Fibroblast of gingiva (primary cell): ENCODE measurements at regions not wholly inside any gene's neighbourhood (a gene's known extent, or its start where the extent isn't known, plus 50 kb on each side); places are given as distances from the start of the nearest gene placed in this dataset.

Experiments used
- DNase-seq: peaks from one replicate; pipeline ENCODE4 v3.0.0-alpha.2; 2011; ENCODE audit warnings: low read depth

DNA sequence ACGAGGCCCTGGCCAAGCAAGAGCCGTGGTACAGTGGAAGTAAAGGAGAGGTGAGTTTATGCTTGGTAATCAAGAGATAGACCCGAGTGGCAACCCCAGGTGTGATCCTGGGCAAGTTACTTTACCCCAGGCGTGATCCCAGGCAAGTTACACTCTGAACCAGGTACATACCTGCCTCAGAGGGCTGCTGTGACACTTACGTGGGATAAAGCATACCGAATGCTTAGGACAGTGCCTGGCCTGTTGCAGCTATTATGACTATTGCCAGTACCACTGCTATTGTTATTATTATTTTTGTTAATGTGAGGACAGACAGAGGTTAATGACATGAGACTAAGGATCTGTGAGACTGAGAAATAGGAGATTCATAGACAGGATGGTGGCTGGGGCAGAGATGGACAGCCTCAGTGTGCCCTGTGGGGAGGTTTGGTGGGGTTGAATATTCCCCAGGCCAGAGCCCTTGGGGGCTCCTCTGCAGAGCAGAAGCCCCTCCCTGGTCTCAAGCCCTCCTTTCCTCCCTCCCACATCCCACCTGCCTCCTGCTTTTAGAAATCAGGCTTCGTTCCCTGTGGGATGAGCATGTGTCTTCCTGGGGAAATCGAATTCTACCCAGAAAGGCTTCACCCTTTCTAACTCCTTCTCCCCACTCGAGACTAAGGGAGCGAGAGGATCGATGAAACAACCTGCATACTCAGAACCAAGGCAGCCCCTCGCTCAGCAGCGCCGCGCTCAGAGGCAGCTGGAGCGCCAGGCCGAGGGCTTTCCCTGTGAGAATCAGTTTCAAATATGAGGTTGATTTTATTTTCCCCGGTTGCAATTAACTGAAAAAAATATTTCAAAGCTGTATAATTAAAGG lies 62.0 kb upstream of the SIX3 start:
- no peak for DNase-seq

DNA sequence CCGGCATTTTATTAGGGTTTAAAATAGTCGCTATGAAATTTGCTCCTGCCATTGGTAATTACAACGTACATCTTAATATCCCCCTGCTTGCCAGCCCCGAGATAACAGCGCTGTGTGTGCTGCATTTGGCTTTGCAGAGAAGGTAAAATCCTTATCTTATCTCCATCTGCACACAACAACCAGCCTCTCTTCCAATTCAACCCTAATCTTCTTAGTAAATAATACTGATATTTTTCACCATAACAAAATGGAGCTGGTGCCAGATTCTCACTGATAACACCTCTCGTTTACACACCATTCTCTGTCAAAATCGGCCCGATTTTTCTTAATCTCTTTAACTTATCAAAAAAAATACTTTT lies 61.4 kb upstream of the SIX3 start:
- DNase-seq: no peak

DNA sequence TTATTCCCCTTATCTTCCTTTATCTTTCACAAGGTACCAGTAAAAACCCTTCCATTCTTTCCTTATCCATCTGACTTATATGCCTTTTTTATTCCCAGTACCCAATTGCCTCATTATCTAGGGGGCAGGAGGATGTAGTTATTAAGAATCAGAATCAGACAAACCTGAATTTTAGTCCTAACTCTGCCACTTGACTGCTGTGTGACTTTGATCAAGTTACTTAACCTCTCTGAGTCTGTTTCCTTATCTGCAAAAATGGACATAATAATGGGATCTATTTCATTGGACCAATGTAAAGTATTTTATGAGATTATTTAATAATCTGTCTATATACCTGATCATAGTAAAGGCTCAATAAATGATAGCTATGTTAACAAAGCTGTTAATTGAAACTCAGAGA lies 59.6 kb upstream of the SIX3 start:
- no peak for DNase-seq

DNA sequence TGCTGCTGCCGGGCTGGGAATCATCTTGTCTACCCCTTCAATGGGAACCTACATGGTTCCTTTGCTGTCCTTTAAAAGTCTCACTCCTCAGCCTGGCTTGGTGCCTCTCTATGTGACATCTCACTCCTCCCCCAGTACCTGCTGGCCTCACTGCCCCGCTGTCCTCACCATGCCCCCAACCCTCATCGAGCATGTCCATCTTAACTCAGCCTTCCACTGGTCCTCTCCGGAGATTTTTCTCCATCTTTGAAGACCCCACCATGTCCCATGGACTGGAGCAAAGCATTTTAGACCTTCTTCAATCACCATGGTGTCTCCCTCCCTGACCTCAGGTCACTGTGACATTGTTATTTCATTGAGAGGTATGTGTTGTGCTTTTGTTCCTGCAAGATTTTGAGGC lies 58.1 kb upstream of the SIX3 start:
- DNase-seq: no peak

DNA sequence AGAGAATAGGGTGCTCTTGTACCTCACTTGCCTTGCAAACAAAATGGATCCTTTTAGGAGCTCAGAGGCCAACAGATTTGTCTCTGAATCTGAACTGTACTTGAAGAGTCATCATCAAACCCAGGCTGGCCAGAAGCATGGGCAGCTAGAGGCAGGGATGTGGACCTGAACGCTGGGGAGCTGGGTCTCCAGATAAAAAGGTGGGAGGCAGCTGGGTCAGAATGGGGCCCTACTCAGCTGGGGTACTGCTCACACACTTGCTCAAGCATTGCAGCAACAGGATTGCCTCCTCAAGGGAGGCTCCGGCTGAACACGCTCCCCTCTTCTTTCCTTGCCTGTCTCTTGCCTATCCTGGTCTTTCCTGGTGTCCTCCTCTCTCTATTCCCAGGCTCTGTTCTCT lies 57.3 kb upstream of the SIX3 start:
- DNase-seq: no peak

DNA sequence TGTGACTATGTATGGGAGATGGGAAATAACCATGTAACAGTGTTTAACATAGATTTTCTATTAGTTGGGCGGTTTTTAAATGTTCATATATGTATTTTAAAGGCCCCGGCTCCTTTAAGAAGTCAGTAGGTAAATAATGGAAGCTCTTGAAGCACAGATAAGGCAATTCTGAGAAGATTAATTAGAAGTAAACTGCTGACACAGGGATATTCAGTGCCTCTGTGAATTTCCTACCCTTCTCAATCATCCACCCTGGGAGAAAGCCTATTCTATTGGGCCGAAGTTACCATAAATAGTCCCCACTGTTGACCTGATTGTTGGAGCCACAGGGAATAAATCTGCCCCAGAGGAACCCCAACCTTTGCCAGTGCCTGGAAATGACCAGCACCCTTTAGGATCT lies 56.8 kb upstream of the SIX3 start:
- DNase-seq: no peak

DNA sequence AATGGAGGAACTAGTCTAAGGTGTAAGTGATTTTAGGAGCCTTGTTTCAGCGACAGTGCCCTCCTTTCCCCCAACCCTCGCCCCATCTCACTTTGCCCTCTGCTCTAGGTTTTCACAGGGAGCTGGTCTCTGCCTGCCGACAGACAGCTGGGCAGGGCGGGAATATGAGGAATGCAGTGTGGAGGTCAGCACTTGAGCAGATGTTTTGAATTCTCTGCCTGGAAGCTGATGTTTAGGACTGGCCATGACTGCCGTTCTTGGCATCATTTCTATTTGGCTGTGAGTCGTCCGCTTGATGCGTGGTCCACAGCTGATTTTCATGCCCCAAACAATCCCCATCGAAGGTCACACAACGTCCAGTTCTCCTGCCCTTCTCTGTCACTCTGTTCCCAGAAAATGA lies 55.1 kb upstream of the SIX3 start:
- DNase-seq: peak; percentile 41

DNA sequence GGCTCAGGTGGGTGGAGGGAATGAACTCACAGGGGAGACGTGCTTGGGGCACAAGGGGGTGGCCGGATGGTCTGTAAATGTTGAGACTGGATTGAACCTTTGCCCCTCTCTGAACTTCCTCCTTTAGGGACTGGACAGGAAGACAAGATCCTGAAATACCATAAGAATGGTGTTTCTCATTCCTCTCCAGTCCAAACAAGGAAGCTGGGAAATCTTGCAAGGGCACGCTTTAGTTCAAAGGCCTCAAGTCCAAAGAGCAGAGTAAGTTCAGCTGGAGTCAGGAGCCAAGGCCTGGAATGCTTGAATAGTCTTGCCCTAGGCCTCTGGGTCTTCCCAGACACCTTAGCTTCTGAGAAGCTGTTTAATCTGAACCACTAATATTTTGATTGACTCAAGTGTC lies 52.4 kb upstream of the SIX3 start:
- DNase-seq: no peak
